Jurkat, Clone E6-1 (cell line): ENCODE measurements at regions not wholly inside any gene's neighbourhood (a gene's known extent, or its start where the extent isn't known, plus 50 kb on each side); places are given as distances from the start of the nearest gene placed in this dataset.

Experiments
- DNase-seq: peaks from one replicate; pipeline ENCODE4 v3.0.0-alpha.2; 2011; ENCODE audit warnings: low read depth, low spot score
- H3K4me3 ChIP-seq: 2 replicates; pipeline ENCODE4 v1.5.1; 2011; ENCODE audit warnings: mild to moderate bottlenecking, low read length, control low read depth, moderate library complexity

DNA sequence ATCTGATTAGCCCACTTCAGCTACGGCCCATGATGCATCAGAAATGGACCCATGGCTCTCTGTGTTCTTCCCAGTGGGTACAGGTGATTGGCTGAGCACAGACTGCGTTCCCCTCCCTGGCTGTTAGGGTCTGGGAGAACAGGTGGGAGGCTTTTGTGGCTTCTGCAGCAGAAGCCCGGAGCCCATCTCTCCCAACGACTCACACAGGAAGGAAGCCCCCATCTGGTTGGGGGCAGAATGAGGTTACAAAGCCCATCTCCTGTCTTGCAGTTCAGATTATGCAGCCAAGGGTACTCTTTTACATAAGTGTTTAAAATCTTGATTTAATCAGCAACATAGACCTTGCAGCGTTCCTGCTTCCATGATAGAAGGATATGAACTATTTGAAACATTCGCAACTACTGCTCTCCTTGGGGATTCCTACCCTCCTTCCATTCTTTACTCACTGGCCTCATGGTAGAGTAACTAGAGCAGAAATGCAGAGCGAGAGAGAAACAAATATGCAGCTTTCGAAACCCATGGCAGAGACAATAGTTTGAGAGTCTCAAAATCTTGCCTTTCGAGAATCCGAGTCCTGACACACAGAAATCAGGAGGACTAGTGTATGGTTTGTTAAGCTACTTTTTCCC is 291.3 kb downstream of the TLE3 start:
- no peak overlapping the region for H3K4me3 ChIP-seq
- DNase-seq = peak; percentile 94

DNA sequence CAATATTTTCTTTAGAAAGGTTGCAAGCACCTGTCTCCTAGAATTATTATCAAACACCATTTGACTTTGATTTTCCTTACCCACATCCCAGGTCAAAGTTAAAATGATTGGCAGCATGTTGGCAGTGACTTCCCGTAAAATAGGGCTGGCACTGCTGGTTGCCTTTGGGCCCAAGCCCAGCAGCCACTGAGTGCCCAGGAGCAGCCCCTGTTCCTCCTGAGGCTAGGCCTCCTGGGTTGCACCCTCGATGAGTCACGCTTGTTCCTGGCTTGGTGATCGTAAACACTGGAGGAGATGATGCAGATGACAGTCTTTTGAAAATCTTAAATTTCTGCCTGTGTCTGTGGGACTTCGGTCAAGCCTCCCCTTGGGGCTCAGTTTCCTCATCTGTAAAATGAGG is 290.0 kb downstream of the TLE3 start:
- H3K4me3 ChIP-seq = no peak overlapping the region
- no peak for DNase-seq

- no peak for DNase-seq
- no peak overlapping the region for H3K4me3 ChIP-seq
Measured at GRCh38 chr15:69808756-69809155, 289.0 kb downstream of the TLE3 start.

- H3K4me3 ChIP-seq = no peak overlapping the region
- DNase-seq = no peak
Measured at GRCh38 chr15:69809421-69809820, 288.3 kb downstream of the TLE3 start.

DNA sequence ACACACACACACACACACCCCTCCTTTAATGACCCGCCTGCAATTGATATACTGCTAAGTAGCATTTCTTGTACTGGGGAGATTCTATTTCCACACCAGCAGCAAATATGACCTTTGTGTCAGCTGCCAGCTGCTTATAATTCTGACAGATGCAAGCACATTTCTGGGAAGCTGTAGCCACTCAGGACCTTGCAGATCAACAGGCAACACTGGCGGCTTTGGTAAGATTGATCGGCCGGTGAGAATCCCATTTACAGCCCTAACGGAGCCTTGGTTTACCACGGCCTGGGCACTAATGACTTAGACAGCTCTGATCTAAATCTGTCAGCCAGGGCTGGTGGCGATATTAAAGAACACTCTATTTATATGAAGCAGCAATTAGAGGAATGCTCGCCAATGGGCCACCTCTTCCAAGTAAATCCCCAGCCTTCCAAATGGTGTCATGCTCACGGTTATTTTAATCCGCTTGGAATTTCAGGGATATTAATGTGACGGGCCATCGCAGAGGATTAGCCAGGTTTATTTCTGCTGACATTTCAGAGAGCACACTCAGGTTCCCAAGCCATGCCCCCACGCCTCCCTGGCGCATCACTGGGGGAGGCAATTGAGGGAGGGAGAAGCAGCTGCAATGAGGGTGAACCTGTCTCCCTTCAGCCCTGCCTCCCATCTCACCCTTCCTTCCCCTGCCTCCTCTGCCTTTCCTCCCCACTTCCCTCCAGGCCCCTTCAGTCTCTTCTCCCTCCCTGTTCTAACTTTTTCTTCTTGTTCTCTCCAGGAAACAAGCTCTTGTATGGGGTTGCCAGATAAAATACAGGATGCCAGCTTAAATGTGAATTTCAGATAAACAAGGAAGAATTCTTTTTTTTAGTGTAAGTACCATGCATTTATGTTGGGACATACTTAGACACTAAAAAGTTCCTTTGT is 287.0 kb downstream of the TLE3 start:
- DNase-seq = no peak
- H3K4me3 ChIP-seq = no peak overlapping the region

DNA sequence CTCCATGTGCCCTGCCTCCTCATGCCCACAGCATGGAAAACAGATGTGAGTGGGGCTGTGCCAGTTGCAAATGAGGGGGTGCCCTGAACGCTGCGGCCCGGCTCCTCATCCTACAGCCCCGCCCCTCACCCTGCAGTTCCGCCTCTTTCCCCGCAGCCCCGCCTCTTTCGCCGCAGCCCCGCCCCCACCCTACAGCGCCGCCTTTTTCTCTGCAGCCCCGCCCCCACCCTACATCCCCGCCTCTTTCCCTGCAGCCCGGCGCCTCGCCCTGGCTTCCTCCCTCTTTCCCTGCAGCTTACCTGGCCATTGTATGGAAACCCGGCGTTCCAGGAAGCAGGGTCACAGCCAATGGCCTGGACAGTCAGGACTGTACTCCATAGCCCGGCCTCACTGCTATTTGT is 284.9 kb downstream of the TLE3 start:
- H3K4me3 ChIP-seq = no peak overlapping the region
- no peak for DNase-seq

DNA sequence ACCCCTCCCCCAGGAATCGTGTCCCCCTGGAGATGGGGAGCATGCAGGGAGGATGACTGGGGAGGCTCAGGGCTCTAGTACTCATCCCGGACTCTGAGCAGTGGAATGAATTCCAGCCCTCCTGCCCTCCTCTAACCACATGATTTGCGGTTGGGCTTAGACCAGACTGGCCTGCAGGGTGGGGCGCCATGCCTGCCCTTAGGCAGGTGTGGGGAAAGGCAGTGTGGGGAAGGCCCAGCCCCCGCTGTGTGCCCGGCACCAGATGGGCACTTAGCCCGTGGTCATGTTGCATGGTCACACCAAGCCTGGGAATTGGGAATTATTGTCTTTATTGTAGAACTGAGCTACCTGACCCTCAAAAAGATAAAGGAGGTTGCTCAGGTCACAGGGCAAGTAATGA is 283.8 kb downstream of the TLE3 start:
- H3K4me3 ChIP-seq = no peak overlapping the region
- DNase-seq = no peak

- no peak for DNase-seq
- no peak overlapping the region for H3K4me3 ChIP-seq
Measured at GRCh38 chr15:69814932-69815331, 282.8 kb downstream of the TLE3 start.

DNA sequence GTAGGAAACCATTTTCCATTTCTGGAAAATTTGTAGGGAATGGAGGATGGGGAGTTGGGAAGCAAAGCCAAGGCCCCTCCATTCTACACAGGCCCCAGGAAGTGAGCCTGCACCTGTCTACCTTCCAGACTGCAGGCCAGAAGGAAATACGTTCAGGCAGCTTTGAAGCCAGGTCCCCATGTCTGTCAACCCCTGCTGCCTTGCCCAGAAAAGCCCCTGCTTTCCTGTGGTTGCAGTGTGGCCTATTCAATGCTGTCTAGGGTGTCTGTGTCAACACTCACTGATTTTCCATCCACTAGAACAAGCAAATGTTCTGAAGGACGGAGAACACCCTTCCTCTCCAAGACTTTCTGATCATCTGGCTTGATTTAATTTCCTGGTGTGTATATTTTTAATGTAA is 281.9 kb downstream of the TLE3 start:
- H3K4me3 ChIP-seq = no peak overlapping the region
- DNase-seq = peak; percentile 55

DNA sequence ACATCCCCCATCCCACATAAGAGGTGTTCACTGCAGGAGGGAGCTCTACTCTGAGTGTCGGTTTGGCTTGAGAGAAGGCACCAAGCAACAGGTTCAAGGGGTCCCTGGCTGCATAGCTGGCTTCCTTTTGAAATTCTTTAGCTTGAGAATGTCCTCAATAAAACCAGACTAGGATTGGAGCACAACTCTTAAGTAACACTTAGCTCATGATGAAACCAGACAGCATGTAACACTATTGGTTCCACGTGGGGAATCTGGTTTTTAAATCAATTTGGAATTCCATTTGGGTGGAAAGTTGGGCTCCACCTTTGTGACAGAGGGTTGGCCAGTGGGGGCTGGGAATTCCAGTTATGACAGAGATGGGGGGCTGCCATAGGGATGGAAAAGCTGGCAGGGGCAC is 281.2 kb downstream of the TLE3 start:
- no peak for DNase-seq
- no peak overlapping the region for H3K4me3 ChIP-seq

- DNase-seq = no peak
- no peak overlapping the region for H3K4me3 ChIP-seq
Measured at GRCh38 chr15:69818529-69818928, 279.2 kb downstream of the TLE3 start.

- H3K4me3 ChIP-seq = no peak overlapping the region
- DNase-seq = no peak
Measured at GRCh38 chr15:69819371-69819770, 278.3 kb downstream of the TLE3 start.

DNA sequence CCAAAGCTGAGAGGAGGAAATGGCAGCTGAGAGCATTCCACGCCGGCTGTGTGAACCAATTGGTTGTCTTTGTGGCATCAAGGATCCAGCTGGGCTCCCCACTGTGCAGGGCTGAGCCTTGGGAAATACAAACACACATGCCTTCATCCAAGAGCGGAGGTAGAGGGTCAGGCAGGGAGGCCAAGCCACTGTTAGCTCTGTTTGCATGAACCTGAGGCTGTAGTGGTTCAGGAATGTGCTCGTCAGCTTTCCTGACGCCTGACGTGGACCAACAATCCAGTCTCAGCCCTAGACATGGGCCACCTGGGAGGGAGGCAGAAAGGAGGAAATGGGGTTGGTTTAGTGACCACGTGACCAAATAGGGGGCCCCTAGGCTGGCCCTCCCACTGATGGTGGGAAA is 276.9 kb downstream of the TLE3 start:
- no peak for DNase-seq
- no peak overlapping the region for H3K4me3 ChIP-seq

GRCh38 chr15:69823223-69823907 is 274.4 kb downstream of the TLE3 start:
- no peak overlapping the region for H3K4me3 ChIP-seq
- no peak for DNase-seq

DNA sequence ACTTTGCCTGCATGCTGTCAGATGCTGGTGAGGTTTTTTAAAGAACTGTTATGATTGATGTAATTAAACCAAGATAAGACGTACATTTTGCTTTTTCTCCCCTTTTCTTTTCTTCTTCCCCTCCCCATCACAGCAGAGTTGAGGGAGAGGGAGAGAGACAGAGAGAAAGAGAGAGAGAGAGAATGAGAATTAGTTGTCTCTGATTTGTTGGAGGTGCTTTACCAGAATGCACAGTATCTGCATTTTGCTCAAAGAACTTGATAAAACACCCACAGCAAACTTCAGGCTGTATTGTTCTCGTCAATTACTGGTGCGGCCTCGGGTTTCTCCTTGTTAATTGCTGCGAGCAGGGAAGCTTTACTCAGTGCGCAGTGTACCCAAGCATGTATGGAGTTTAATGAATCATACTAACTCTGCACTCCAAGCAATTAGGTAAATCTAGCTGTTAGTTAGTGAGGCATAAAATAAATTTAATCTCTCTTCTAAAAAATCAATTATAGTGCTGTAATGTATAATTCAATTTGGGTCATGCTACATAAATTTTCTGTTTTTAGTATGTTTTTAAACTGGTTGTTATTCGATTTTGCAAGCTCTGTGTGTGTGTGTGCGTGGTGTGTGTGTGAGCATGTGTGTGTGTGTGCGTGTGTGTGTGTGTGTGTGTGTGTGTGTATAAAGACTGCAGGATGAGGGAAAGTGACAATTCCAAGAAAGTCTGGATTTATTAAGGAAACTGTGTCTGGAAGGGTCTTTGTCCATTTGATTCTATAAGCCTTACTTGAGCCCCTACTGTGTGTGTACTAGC is 273.4 kb downstream of the TLE3 start:
- no peak for DNase-seq
- no peak overlapping the region for H3K4me3 ChIP-seq

DNA sequence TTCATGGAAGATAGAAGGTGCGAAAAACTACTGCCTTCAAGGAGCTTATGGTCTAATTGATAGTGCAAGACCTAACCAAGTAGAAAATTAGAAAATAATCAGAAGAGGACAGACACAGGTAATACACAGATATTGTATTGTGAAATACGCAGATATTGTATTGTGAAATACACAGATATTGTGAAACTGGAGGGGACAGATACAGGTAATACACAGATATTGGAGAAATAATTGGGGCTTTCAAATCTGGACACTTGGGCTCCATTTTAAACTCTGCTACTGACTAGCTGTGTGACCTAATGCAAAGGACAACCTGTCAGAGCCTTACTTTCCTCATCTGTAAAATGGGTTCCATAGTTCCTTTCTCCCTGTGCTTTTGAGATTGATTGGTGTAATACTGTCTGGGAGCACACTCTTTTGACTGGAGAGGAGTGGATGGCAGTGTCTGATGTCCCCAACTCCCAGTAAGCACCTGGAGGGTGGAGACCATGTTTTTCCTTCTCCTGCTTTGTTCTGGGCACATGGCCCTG is 272.8 kb downstream of the TLE3 start:
- no peak overlapping the region for H3K4me3 ChIP-seq
- DNase-seq = no peak

DNA sequence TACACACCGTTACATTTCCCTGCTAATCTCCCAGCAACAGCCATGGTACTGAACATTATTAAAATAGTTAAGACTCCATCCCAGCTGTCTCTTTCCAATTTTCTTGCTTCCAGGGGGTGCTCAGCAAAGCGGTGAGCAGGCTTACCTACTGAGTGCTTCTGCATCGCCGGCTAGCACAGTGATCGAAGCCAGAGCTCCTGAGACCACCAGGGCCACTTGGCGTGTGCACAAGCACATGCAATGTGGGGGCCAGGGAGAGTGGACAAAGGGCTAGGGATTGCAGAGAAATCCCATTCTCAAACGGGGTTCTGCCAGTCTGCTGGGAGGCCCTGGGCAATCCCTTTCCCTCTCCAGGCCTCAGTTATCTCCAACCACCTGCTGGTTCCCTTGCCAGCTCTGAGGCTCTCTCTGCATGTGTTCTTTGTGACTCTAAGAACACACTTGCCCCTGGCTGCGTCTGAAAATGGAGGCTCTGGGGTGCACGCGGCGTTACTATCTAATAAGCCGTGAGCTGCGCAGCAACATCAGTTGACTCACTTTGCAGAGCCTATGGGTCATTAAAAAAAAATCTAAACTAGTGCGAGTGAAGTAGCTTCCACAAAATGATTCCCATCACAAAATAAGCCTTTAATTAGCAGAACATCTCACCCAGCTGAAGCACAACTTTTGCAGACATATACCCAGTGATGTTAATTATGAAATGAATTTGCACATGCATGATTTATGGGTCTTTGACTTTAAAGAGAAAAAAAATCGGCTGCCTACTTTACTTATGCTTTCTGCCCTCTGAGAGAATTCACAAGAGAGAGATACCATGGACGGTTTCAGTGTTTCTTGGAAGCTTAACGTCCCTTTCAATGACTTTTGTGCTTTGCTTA is 271.5 kb downstream of the TLE3 start:
- H3K4me3 ChIP-seq = no peak overlapping the region
- no peak for DNase-seq

GRCh38 chr15:69826819-69827175 is 270.9 kb downstream of the TLE3 start:
- no peak for DNase-seq
- no peak overlapping the region for H3K4me3 ChIP-seq
